ENCODE measurements at regions not wholly inside any gene's neighbourhood (a gene's known extent, or its start where the extent isn't known, plus 50 kb on each side); places are given as distances from the start of the nearest gene placed in this dataset.

DNA sequence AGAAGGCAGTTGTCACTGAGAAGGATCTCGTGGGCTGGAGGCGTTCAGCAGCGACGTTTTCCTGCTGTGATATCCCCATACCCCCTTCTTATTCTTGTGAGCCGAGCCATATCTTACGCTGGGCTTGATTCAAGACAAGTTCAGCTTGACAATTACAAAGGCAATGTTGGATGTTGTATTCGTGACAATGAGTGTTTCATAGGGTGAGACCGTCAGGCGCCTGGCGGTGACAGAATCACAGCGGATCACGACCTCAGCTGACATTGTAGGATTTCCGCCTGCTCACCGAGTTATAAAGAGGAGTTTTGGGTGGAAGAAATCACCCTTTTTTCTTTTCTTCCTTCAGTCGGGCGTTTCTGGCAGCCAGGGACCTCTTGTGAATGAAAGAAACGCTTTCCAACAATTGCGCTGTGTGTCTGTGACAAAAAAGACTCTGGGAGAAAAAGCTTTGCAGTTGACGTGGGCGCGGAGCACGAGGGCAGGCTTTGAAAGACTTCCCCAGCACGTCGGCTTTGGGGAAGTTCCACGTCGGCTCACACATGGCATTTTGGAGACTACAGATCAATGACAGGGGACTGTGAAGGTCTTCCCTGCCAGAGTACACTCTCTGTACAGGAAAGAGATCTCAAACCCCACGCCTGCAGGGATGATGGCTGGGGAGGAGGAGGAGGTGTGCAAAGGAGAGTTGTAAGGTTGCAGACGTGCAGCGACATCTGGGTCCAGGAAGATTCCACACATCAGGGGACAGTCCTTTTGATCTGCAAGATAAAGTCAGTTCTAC lies 135.4 kb downstream of the CRLF2 start:
- TF ChIP-seq, protein P1, sequence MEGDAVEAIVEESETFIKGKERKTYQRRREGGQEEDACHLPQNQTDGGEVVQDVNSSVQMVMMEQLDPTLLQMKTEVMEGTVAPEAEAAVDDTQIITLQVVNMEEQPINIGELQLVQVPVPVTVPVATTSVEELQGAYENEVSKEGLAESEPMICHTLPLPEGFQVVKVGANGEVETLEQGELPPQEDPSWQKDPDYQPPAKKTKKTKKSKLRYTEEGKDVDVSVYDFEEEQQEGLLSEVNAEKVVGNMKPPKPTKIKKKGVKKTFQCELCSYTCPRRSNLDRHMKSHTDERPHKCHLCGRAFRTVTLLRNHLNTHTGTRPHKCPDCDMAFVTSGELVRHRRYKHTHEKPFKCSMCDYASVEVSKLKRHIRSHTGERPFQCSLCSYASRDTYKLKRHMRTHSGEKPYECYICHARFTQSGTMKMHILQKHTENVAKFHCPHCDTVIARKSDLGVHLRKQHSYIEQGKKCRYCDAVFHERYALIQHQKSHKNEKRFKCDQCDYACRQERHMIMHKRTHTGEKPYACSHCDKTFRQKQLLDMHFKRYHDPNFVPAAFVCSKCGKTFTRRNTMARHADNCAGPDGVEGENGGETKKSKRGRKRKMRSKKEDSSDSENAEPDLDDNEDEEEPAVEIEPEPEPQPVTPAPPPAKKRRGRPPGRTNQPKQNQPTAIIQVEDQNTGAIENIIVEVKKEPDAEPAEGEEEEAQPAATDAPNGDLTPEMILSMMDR (conservative IDR thresholded peaks at IDR 0.05 in 1 of 2, IDR thresholded peaks at IDR 0.05 in 1 of 2; ENCODE audit: extremely low read depth in 1 of 2, insufficient read depth in 1 of 2, low read depth in 1 of 2, low read length in 2 of 2), result no peak
- no peak for TF ChIP-seq EZH2 (IDR thresholded peaks at IDR 0.05; ENCODE audit: borderline replicate concordance, low read length)

All from mammary epithelial cell (primary cell).